ENCODE measurements at regions not wholly inside any gene's neighbourhood (a gene's known extent, or its start where the extent isn't known, plus 50 kb on each side); places are given as distances from the start of the nearest gene placed in this dataset.

DNA sequence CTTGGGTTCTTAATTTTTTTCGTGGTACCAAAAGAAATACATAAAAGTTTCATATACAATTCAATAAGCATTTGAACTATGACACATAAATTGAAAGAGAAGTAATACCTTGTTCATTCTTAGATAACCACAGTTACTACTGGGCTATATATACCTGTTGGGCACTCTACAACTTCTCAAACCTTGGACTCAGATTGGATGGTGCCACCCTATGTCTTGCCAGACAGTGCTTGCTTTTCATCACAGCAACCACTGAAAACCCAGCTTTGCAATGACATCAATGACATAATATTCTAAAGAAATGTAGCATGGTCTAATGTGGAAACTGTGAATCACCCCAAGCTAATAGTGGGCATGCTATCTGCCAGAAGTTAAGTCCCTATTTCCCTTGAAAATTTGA, 62.8 kb upstream of the DPH5 start:
- TF ChIP-seq, protein P1, sequence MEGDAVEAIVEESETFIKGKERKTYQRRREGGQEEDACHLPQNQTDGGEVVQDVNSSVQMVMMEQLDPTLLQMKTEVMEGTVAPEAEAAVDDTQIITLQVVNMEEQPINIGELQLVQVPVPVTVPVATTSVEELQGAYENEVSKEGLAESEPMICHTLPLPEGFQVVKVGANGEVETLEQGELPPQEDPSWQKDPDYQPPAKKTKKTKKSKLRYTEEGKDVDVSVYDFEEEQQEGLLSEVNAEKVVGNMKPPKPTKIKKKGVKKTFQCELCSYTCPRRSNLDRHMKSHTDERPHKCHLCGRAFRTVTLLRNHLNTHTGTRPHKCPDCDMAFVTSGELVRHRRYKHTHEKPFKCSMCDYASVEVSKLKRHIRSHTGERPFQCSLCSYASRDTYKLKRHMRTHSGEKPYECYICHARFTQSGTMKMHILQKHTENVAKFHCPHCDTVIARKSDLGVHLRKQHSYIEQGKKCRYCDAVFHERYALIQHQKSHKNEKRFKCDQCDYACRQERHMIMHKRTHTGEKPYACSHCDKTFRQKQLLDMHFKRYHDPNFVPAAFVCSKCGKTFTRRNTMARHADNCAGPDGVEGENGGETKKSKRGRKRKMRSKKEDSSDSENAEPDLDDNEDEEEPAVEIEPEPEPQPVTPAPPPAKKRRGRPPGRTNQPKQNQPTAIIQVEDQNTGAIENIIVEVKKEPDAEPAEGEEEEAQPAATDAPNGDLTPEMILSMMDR (conservative IDR thresholded peaks at IDR 0.05; ENCODE audit: low read length), result no peak
- TF ChIP-seq EZH2phosphoT487 (IDR thresholded peaks at IDR 0.05; ENCODE audit: borderline replicate concordance, low read depth, low read length), result no peak
- Histone ChIP-seq H3K27ac (ENCODE audit: low read depth, low read length, poor library complexity, severe bottlenecking) (no peak overlapping the region), H2AFZ (ENCODE audit: low read length) (no peak overlapping the region), H3K79me2 (ENCODE audit: insufficient read depth, low read depth, low read length) (no peaks in the 10 kb centered on the region), H3K36me3 (ENCODE audit: insufficient read depth, low read length) (no peaks in the 10 kb centered on the region), H4K20me1 (ENCODE audit: insufficient read depth, low read length) (no peaks in the 10 kb centered on the region), H3K4me1 (ENCODE audit: insufficient read depth, low read length, poor library complexity, severe bottlenecking) (no peaks in the 10 kb centered on the region), H3K9me3 (ENCODE audit: low read length) (no peaks in the 10 kb centered on the region), H3K9me2 (ENCODE audit: insufficient read depth, low read length) (no peaks in the 10 kb centered on the region), H3K4me2 (ENCODE audit: low read length) (no peak overlapping the region), H3K4me3 (ENCODE audit: low read depth, low read length, poor library complexity, severe bottlenecking) (no peak overlapping the region)
- intact Hi-C loops (cut with micrococcal nuclease; ENCODE audit: unreplicated experiment), result no loop called here
- CTCF ChIA-PET (ENCODE audit: unreplicated experiment), result no interaction called here
- POLR2A ChIA-PET, result interaction anchor here (1.0 kb wide), 1 partner anchor 16 kb away, joined by 3 read pairs; no protein-coding TSS in a partner anchor
- no TSS peak for BruUV-seq (replicated peaks)
- no peak for DNase-seq (ENCODE audit: low spot score)

DNA sequence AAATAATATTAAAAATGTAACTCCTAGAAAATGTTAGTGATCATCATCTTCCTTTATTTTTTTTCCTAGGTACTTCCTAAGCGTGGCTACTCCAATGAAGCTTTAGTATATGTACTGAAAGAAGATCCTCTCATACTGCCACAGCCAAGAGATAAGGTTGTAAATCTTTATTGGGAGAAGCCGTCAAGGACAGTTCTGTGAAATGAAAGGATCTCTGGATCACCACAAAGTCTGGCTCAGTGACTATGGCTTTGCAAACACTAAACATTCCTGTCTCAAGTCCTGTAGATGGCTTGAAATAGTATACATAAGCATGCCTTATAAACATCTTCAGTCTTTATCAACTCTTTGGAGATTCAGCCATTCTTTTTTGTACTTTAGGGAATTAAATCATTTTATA, 61.2 kb upstream of the DPH5 start:
- no TSS peak for BruUV-seq (replicated peaks)
- Histone ChIP-seq H3K4me3 (ENCODE audit: low read depth, low read length, poor library complexity, severe bottlenecking) (no peak overlapping the region), H3K4me2 (ENCODE audit: low read length) (no peak overlapping the region), H3K4me1 (ENCODE audit: insufficient read depth, low read length, poor library complexity, severe bottlenecking) (no peaks in the 10 kb centered on the region), H2AFZ (ENCODE audit: low read length) (no peak overlapping the region), H3K9me2 (ENCODE audit: insufficient read depth, low read length) (no peaks in the 10 kb centered on the region), H3K36me3 (ENCODE audit: insufficient read depth, low read length) (no peaks in the 10 kb centered on the region), H3K27ac (ENCODE audit: low read depth, low read length, poor library complexity, severe bottlenecking) (no peak overlapping the region), H3K79me2 (ENCODE audit: insufficient read depth, low read depth, low read length) (no peaks in the 10 kb centered on the region), H4K20me1 (ENCODE audit: insufficient read depth, low read length) (no peaks in the 10 kb centered on the region), H3K9me3 (ENCODE audit: low read length) (no peaks in the 10 kb centered on the region)
- CTCF ChIA-PET (ENCODE audit: unreplicated experiment), result no interaction called here
- POLR2A ChIA-PET, result interaction anchor here (0.6 to 1.2 kb wide), 2 partner anchors 30 to 65 kb away, joined by 3 to 4 read pairs; no protein-coding TSS in a partner anchor
- DNase-seq (ENCODE audit: low spot score), result no peak
- intact Hi-C loops (cut with micrococcal nuclease; ENCODE audit: unreplicated experiment), result no loop called here
- TF ChIP-seq, protein P1 (conservative IDR thresholded peaks at IDR 0.05; ENCODE audit: low read length), result no peak
- no peak for TF ChIP-seq EZH2phosphoT487 (IDR thresholded peaks at IDR 0.05; ENCODE audit: borderline replicate concordance, low read depth, low read length)

DNA sequence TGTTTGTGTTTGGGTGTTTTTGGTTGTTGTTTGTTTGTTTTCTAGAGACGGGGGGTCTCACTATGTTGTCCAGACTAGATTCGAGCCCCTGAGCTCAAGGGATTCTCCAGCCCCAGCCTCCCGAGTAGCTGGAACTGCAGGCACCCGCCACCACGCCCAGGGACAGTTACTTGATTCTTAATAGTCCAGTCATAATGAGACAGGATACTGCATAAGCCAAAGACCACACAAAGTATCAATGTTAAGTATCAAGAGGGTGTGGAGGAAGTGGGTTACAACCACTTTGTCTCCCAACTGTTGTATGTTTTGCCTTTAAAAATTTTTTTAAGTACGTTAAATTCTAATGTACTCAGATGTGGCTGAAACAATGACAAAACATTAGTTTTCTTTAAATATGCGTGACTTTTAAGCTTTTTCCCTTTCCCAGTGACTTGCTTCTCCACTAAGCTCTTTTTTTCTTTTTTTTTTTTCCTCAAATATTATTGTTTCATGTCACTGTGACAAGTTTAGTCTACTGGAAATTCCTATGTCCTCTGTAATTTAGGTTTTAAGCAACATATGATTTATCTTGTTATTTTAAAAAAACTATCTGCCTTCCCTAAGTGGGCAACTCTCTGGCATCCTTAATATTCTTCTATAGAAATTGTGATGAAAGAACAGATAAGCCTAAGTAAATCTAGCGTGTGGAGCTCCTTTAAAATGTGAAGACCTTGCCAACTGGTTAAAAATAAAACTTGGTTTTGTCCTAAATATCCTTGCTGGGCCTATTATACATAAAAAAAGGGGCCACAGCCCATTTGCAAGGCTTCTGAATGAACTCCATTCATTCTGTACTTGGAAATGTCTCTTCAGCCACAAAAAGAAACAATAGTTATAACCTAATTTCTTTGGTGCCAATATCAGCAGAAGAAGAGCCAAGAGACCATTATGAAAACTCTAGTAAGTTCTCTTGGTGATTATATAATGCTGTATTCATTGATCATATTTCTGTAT, 56.2 kb upstream of the DPH5 start:
- Histone ChIP-seq H3K4me3 (ENCODE audit: low read depth, low read length, poor library complexity, severe bottlenecking) (no peak overlapping the region), H2AFZ (ENCODE audit: low read length) (no peak overlapping the region), H3K27ac (ENCODE audit: low read depth, low read length, poor library complexity, severe bottlenecking) (no peak overlapping the region), H3K9me3 (ENCODE audit: low read length) (no peaks in the 10 kb centered on the region), H3K36me3 (ENCODE audit: insufficient read depth, low read length) (0 out of 2 replicates have a peak, but pooled peaks cover 4% of the 10 kb centered on the region), H3K4me2 (ENCODE audit: low read length) (no peak overlapping the region), H4K20me1 (ENCODE audit: insufficient read depth, low read length) (no peaks in the 10 kb centered on the region), H3K4me1 (ENCODE audit: insufficient read depth, low read length, poor library complexity, severe bottlenecking) (no peaks in the 10 kb centered on the region), H3K79me2 (ENCODE audit: insufficient read depth, low read depth, low read length) (no peaks in the 10 kb centered on the region), H3K9me2 (ENCODE audit: insufficient read depth, low read length) (no peaks in the 10 kb centered on the region)
- TF ChIP-seq EZH2phosphoT487 (IDR thresholded peaks at IDR 0.05; ENCODE audit: borderline replicate concordance, low read depth, low read length), result no peak
- TF ChIP-seq, protein P1 (conservative IDR thresholded peaks at IDR 0.05; ENCODE audit: low read length), result no peak
- POLR2A ChIA-PET, result interaction anchor here (0.7 kb wide), 1 partner anchor 159 kb away, joined by 3 read pairs; no protein-coding TSS in a partner anchor
- CTCF ChIA-PET (ENCODE audit: unreplicated experiment), result no interaction called here
- intact Hi-C loops (cut with micrococcal nuclease; ENCODE audit: unreplicated experiment), result no loop called here
- no peak for DNase-seq (ENCODE audit: low spot score)
- BruUV-seq (replicated peaks), result no TSS peak
